ENCODE measurements at regions not wholly inside any gene's neighbourhood (a gene's known extent, or its start where the extent isn't known, plus 50 kb on each side); places are given as distances from the start of the nearest gene placed in this dataset.

DNA sequence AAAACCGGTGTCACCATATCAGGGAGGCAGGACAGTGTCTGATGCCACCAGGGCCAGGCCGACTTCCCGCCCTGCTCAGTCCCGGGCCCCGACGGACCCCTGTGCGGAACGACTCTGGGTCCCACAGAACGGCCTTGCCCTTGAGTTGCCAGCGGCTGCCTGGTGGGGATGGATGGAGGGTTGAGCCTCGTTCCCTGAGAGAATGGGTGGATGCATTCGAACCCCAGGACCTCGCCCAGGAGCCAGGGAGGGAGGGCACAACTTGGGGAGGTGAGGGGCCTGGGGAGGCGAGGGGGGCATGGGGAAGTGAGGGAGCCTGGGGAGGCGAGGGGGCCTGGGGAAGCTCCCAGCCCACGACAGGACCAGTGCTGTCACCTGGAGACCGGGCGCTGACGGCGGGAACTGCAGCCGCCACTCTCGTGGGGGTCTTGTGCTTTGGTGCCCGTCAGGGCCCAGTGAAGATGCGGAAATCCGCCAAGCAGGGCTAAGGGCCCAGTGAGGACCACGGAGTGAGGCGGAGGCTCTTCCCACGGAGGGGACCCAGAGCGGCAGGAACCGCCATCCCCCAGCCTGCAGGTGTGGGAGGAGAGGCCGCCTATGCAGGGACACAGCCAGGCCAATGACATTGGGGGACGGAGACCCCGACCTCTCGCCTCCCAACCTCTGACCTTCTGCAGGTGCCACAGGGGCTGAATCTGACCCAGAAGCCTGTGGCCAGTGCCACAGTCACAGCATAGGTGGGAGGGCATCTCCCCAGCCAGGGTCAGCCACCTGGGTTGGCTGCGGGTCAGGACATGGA is 74.4 kb upstream of the GALNT9 start:
- Histone ChIP-seq H4K20me1 (ENCODE audit: control insufficient read depth, extremely low read depth, insufficient read depth, low read length) (no peaks in the 10 kb centered on the region), H3K4me2 (ENCODE audit: control insufficient read depth, extremely low read depth, insufficient read depth, low read depth, low read length) (no peak overlapping the region), H3K4me3 (ENCODE audit: control insufficient read depth in 2 of 3, extremely low read depth in 1 of 3, insufficient read depth in 2 of 3, low read depth in 1 of 3, low read length in 3 of 3) (no peak overlapping the region), H3K4me1 (ENCODE audit: control insufficient read depth, extremely low read depth, insufficient read depth, low read length) (no peaks in the 10 kb centered on the region), H3K27me3 (ENCODE audit: control insufficient read depth, extremely low read depth, insufficient read depth, low read length) (peaks cover 63% of the 10 kb centered on the region), H3K9me1 (ENCODE audit: control insufficient read depth, extremely low read depth, insufficient read depth, low read length) (no peaks in the 10 kb centered on the region), H2AFZ (ENCODE audit: control insufficient read depth, low read length) (no peak overlapping the region), H3K79me2 (ENCODE audit: control insufficient read depth, insufficient read depth, low read length) (no peaks in the 10 kb centered on the region), H3K9me3 (ENCODE audit: control insufficient read depth, low read depth, low read length) (no peaks in the 10 kb centered on the region), H3K9ac (ENCODE audit: control insufficient read depth, extremely low read depth, insufficient read depth, low read length) (no peak overlapping the region), H3K27ac (ENCODE audit: control insufficient read depth, insufficient read depth, low read length) (no peak overlapping the region), H3K36me3 (ENCODE audit: control insufficient read depth in 2 of 2, extremely low read depth in 1 of 2, insufficient read depth in 2 of 2, low read length in 2 of 2) (no peaks in the 10 kb centered on the region)
- TF ChIP-seq EZH2 (IDR thresholded peaks at IDR 0.05; ENCODE audit: low read length) (no peak), CTCF (optimal IDR thresholded peaks at IDR 0.05 in 1 of 3, IDR thresholded peaks at IDR 0.05 in 1 of 3, conservative IDR thresholded peaks at IDR 0.05 in 1 of 3; ENCODE audit: extremely low read depth in 1 of 3, insufficient read depth in 2 of 3, low read length in 3 of 3) (no peak)
- FAIRE-seq (no peak), DNase-seq (ENCODE audit: low read depth, low spot score) (no peak)
- dilution Hi-C loops (cut with MboI; ENCODE audit: extremely low pct_ligation_motif_present, low sequenced_read_pairs), result no loop called here

DNA sequence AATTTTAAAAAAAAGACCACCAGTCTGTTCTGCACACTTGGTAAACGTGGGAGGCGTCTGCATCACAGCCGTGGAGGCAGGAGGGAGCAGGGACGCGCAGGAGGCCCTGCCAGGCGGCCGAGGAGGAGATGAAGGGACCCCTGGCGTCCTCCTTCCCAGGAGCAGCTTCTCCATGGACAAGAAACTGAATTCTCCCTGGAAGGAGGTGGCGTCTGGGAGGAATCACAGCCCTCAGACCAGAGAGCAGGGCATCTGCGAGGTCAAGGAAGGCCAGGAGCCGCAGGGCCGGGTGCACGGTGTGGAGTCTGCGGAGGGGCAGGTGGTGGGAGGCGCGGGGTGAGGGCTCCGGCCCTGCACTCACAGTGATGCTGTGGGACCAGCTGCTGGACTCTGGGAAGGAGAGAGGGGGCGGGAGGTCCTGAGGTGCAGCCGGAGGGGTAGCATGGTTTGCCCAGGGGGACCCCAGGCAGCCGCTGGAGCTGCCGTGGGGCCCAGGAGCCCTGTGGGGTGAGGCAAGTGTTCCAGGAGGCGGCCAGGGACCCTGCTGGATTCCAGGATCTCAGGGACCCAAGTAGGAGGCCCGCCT is 73.5 kb upstream of the GALNT9 start:
- Histone ChIP-seq H3K79me2 (ENCODE audit: control insufficient read depth, insufficient read depth, low read length) (no peaks in the 10 kb centered on the region), H3K4me3 (ENCODE audit: control insufficient read depth in 2 of 3, extremely low read depth in 1 of 3, insufficient read depth in 2 of 3, low read depth in 1 of 3, low read length in 3 of 3) (no peak overlapping the region), H3K4me2 (ENCODE audit: control insufficient read depth, extremely low read depth, insufficient read depth, low read depth, low read length) (no peak overlapping the region), H3K9me1 (ENCODE audit: control insufficient read depth, extremely low read depth, insufficient read depth, low read length) (no peaks in the 10 kb centered on the region), H3K9me3 (ENCODE audit: control insufficient read depth, low read depth, low read length) (no peaks in the 10 kb centered on the region), H4K20me1 (ENCODE audit: control insufficient read depth, extremely low read depth, insufficient read depth, low read length) (no peaks in the 10 kb centered on the region), H3K36me3 (ENCODE audit: control insufficient read depth in 2 of 2, extremely low read depth in 1 of 2, insufficient read depth in 2 of 2, low read length in 2 of 2) (no peaks in the 10 kb centered on the region), H3K27ac (ENCODE audit: control insufficient read depth, insufficient read depth, low read length) (no peak overlapping the region), H3K9ac (ENCODE audit: control insufficient read depth, extremely low read depth, insufficient read depth, low read length) (no peak overlapping the region), H3K27me3 (ENCODE audit: control insufficient read depth, extremely low read depth, insufficient read depth, low read length) (peaks cover 63% of the 10 kb centered on the region), H2AFZ (ENCODE audit: control insufficient read depth, low read length) (no peak overlapping the region), H3K4me1 (ENCODE audit: control insufficient read depth, extremely low read depth, insufficient read depth, low read length) (no peaks in the 10 kb centered on the region)
- FAIRE-seq (no peak), DNase-seq (ENCODE audit: low read depth, low spot score) (no peak)
- dilution Hi-C loops (cut with MboI; ENCODE audit: extremely low pct_ligation_motif_present, low sequenced_read_pairs), result no loop called here
- no peak for TF ChIP-seq CTCF (optimal IDR thresholded peaks at IDR 0.05 in 1 of 3, IDR thresholded peaks at IDR 0.05 in 1 of 3, conservative IDR thresholded peaks at IDR 0.05 in 1 of 3; ENCODE audit: extremely low read depth in 1 of 3, insufficient read depth in 2 of 3, low read length in 3 of 3)

All from keratinocyte (primary cell).